NCI-H226 (cell line): ENCODE measurements at regions not wholly inside any gene's neighbourhood (a gene's known extent, or its start where the extent isn't known, plus 50 kb on each side); places are given as distances from the start of the nearest gene placed in this dataset.

Experiments
- DNase-seq: peaks from one replicate; pipeline ENCODE4 v3.0.0-alpha.2; 2015

DNA sequence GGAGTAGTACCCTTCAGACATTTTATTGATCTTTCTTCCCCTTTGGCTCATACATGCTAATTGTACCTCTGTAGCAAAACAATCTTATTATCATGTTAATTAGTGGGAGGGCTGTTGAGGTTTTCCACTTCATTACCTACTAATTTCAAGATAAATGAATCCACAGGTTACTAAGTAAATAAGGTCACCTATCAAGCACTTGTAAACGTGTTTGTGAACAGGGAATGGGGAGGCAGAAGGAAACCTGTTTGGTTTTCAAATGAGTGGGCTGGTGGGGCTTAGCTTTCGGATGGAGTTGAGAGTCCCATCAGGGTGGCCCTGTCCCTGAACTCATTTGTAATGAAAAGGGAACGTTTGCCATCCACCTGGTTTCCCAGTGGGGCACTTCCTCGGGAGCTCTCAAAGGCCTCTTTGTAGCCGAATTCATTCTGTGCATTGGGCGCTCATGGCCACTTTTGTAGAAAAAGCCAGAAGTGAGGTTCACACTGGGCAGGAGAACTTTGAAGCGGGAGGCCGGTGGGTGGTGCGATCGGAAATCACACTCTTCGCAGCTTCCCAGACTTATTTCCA lies 419.8 kb upstream of the NR2F2 start:
- DNase-seq, result no peak

DNA sequence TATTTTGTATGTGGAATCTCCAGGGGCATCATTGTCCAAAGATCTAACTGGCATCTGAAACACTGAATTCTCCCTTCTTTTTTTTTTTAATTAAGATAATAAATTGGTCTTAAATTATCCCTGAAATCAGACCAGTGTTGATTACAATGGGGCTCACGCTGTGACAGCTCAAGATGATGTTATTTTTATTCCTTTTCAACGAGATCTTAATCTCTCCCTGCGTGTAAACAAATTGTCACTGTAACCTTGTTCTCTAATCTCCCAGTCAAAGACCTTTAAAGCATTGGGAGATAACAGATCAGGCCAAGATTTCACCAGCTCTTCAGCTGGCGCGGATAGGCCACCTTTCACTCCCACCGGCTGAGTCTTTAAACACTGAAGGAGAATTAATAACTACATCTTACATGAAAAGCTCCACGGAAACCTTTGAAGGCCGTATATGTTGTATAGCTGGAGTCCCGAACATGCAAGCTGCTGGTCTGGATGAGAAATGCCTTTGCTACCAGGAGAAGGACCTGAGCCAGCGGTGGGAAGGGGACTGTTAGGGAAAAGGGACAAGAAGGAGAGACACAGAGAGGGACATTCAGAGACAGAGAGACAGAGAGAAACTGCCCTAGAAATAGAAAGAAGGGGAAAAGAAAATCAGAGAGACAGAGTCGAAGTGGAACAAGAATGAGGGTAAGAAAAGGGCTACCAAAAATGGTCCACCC lies 418.8 kb upstream of the NR2F2 start:
- DNase-seq, result no peak

DNA sequence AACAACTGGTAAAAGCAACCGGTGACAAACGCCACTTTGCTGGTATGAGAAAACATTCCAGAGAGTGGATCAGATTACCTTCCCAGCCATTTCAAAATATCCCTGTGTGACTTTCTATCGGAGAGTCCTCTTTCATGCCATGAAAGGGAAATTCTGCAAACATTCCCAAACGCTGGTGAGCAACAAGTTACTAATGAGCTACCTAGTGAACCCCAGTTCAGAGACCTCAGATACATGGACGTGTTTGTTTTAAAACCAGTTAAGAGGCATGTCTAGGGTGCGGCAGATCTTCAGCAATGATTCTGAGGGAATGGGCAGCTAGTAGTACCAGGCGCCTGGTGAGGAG lies 418.2 kb upstream of the NR2F2 start:
- DNase-seq, result no peak

DNA sequence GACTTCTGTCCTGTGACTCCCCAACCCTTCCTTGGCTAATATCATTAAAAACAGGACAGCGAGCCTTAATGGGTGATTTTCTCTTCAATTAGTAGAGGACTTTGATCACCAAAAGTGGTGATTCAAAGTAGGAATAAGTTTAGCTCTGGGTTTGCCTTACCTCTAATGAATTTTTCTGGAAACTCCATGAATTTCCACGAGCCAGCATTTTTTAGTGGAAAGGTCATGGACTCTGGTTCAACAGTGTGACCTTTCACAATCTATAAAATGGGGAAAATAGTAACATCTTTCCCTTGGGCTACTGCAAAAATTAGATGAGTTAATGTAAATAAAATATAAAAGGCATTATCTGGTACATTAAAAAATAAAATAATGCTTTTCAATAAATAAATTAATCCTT lies 417.8 kb upstream of the NR2F2 start:
- no peak for DNase-seq

DNA sequence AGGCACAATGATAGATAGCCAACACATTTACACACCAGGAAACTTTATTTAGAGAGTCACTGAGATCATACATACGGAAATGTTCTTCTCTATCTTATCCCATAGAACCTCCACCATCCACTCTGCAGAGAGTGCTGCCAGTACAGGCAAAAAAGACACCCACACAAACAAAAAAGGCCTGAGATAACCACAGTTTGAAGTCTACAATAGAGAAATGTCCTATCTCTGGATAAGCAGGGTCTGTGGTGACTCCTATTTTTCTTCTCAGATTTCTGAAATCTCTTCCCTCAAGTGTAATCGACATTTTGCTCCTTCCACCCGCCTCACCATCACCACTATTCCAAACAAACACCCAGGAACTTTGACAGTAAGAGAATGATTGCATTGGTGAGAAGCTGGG lies 413.9 kb upstream of the NR2F2 start:
- no peak for DNase-seq

DNA sequence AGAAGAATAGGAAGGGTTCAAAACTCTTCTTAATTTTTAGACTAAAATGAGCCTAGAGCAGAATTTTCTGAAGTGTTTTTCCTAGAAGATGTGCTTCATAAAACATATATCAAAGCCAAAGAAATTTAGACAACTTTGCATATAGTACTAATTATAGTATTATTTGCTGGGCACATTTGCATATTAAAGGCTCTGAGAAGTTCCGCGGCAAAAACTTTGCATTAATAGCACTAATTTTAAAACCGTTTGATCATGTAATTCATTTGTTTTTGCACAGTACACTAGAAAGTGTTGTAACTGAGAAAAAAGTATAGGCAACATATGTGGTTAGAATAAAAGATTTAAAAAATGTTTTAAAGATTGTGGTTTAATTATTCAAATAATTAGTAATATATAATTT lies 412.0 kb upstream of the NR2F2 start:
- DNase-seq, result no peak

DNA sequence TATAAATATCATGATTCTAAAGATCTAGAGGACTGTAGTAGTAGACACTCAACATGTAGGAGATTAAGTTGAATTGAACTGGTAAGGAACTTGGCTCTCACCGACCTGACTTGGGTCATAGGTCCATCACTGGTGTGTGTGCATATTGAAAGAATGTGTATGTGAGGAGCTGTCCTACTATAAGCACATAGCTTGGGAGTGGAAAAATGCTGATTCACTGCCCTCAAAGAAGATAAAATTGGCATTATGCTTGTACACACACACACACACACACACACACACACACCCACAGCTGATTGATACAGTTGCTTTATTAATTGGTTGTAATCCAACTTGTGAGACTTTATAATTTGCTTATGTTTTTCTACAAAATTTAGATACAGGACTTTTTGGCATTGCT lies 411.0 kb upstream of the NR2F2 start:
- DNase-seq, result peak; percentile 23

DNA sequence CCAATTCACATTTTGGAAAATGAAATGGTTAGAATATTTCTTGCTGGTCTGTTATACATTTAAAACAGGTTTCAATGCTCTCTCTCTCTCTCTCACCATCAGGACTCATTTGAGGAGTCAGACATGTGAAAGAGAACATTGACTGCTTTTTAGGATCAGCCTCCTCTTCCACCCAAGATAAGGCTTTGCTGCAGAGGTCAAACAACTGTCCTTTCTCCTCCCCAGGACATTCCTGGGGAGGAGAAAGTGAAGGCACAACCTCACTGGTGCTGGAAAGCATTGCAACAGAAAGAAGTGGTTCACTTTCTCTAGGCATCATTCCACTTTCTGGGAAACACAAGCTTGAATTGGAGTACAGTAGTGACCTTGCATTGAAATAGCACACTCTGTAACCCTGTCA lies 409.1 kb upstream of the NR2F2 start:
- DNase-seq, result no peak

DNA sequence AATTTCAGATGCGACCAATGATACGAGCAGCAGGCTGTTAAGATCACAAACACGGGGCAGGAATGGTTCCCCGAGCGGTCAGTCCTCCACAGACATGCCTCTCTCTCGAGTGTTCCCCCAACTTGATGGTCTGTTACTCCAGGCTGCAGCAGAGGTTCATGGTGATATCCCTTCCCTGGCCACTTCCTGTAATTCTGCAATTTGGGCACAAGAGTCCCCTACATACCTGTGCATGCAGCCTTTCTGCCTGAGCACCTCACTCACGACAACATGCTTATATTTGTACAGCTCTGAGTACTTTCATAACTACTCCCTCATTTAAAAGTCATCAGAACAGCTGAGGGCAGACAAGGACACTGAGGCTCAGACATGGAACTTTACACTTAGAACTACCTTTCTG lies 408.1 kb upstream of the NR2F2 start:
- DNase-seq, result no peak

DNA sequence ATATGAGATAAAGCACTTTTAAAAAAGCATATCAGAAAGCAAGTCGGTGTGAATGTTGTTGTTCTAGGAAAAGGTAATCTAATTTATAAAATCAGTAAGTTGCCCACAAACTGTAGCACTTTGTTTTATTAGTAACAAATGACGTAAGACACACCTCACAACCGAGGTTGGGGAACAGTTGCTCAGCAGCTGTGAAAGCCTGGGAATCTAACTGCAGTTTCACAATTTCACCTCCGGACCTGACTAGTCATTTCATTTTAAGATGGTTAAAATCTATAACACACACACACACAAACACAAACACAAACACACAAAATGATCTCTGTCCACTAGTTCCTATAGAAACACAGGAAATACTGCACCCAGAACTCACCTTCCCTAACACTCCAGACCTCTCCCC lies 406.7 kb upstream of the NR2F2 start:
- DNase-seq, result no peak

DNA sequence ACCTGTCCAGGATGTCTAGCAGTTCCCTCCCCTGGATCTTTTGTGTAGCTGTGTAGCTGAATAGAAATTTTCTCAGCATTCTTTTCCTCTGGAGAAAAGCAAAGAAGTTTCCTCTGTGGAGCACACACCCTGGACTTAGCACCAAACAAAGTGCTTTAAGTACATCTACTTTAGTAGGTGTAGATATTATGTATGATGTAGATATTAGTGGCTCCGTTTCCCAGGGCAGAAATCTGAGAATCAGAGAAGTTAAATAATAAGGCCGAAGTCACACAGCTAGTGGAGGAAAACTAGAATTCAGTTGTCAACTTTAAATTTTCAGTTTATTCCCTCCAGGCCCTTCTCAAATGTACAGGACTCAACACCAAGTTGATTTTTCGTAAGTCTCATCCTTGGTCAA lies 401.7 kb upstream of the NR2F2 start:
- DNase-seq, result no peak

DNA sequence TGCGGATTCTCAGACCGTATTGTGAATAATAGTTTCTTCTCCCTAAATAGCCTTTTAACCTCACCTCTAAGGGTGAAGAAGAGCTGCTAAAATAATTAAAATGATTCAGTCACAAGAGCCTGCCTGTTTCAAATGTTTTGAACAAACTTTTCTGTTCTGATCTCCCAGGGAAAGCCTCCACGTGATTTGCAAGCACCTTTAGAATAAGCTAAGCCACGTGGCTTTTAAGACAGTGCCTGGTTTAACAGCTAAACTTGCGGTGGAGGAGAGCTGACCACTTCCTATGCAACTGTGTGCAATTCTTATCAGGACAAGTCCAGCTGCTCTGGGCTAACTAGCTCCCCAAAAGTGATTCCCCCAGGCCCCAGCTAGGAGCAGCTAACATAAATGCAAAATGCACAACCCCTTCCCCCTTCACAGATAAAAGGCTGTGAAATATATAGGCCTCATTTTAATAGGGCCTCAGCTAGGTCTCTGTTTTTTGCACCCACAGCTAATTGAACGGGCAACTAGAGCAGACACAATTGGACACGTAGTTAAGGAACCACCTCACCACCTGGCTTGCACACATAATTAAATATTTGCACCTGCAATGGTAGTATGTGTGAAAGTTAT lies 401.2 kb upstream of the NR2F2 start:
- no peak for DNase-seq

DNA sequence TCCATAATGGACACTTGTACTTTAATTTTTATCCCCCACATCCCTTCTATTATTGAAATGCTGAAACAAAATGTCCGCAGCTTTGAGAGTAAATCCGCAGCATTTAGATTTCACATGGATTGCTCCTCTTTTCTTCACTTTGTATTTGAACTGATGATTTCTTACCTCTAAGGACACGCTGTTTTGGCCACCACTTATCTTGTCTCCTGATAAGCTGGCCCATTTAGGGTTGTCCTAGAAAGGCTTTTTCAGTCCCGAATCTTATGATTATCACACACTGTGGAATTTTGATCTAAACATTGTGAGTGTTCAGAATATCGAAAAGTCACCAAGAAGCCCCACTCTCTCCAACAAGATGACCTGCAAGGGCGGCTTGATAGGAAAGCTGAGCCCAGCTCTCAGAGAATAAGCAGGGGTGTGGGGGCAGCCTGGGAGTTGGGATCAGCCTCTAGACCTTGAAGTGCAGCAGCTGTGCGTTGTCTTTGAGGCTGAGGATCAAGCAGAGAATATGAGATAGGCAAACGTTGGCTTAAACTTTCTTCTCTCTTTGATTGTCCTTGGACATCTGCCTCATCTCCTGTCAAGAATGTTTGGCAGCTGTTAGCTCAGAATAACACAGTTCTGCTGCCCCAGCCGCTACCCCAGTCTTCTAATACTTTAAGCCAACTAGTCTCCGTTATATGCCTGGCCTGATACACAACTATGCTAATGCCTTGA lies 399.7 kb upstream of the NR2F2 start:
- no peak for DNase-seq

DNA sequence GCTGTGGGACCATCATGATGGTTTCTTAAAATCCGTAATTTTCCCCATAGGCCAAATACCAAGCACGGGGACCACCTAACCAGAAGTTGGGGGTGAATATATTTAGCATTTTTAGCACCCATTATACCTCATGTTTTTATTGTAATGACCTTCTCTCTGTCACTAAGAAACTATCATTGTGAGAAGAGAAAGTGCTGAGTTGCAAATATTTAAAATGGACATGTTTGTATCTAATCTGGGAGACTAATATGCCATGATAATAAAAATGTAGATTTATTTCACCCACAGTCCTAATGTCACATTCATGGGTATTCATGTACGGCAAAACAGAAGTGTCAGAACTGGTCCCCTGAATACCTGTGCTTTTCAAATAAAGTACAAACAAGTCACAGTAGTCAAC lies 398.9 kb upstream of the NR2F2 start:
- no peak for DNase-seq

DNA sequence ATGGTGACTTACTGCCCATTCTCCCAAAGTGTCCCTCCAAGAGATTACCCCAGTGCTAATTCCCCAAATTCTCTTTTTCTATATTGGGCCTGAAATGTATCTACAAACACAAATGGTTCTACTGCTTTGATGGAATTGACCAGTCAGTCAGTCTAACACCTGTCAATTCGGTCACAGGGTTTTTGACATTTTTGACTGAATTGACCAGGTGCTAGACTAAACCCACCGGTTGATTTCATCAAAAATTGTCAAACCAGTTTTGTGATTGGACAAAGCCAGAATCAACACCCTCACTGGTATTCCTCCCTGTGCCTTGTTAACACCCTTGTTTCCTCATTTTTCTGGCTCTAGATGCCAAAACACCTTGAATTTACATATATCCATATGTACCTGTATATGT lies 398.4 kb upstream of the NR2F2 start:
- DNase-seq, result no peak

DNA sequence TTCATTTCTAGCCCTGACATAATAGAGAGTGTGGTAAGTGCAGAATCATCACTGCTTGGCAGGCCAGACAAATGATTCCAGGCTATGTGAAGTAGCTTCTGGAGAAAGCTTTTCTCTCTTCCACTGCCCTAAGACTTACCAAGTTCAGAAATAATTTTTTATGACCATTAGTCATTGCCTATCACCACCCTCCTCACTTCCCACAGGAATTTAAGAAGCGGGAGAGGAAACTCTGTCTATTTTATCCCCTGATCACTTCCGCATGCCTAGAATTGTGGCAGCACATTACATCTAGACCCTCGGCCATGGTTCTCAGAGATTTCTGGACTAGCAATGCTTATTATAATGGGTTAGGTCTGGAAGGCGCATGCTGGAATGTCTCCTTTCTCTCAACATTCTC lies 397.8 kb upstream of the NR2F2 start:
- DNase-seq, result peak; percentile 29

DNA sequence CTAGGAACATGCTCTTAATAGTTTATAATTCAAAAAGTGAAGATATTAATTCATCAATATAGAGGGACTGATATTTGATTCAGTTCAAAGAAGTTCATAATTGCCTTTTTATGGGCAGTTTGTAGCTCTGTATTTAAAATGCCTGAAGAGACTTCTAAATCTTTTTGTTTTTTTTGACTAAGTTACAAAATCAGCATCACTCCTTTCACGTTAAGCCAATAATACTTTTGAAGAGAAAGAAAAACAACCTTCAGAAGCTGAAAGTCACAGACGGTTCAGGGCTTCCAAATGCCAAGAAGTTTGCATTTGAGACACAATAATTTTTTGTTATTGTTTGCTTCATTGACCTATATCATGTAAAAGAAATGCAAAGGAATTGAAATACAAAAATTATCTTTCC lies 394.6 kb upstream of the NR2F2 start:
- no peak for DNase-seq

DNA sequence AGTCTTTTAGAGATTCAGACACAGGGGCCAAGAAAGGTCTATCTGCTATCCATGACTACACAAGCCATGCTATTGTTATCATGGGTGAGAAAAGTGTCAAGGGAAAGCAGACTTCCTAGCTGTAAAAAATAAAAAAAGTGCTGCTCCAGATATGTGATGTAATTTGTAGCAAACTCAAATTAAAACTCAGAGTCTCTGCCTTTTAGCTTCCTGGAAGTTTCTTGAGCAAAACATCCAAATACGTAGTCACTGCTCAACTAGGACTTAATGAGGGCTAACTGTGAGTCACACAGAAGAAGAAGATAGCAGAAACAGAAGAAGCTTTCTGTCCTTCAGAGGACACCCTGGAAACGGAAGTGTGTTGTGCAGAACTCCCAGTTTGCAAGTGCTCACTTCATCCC lies 393.4 kb upstream of the NR2F2 start:
- DNase-seq, result no peak

DNA sequence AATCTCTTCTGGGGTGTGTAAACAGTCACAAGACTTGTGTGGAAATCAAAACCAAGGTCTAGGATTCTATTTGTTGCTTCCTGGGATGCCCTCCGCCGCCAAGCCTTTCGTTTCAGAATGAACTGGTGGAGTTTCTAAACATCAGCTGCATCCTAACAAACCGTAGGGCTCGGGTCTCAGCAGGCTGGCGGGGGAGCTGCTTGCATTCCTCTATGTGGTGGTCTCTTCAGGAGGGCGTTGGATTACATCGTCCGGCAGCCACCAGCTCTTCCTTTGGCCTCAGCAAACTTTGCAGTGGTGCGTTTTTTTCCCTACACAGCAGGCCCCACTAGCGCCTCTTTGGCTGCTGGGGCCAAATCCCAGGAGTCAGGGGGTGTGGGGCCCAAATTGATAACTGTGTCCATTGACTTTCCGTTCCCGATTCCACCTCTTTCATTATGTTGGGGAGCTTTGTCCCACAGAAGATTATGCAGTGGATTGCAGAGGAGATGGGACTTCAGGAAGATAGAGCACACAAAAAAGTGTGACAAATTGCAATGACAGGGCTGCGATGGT lies 390.0 kb upstream of the NR2F2 start:
- no peak for DNase-seq

DNA sequence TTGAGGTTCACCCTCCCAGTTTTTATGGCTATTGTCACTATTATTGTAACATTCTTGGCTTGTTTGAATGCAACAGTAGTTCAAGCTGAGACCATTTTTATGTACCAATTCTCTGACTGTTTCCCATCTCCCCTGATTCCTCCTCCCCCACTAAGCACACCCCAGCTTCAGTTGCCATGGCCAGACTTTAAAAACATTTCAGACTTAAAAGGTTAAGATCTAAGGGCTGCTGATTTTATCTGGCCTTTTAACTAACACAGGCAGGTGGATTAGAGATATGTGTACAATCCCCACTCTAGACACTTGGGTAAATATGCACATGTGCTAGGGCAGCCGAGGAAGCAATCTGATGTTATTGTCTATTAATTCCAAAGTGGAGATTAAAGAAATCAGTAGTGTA lies 386.3 kb upstream of the NR2F2 start:
- no peak for DNase-seq

DNA sequence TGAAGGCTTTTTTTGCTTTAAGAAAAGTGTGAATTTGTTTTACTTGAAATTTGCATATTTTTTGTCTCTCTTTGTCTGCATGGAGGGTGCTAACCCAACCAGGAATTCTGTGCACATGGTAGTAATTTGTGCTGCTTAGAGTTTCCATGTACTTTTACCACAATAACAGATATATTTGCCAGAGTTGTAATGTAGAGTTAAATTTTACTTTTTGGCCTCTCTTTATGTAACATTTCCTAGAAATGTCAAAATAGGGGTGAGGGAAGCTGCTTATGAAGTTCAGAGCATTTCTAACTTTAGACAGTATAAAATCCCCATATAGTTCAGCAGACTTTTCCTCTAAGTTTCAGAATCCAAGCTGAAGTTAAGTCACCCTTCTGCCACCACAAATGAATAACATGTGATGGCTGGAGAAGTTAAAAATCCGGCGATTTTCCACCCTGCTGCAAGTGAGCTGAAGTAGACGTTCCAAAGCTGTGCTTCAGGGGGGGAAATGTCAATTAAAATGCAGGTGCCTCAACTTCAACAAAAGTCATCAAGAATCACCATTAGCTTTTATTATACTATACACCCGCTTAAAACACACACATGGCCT lies 385.7 kb upstream of the NR2F2 start:
- no peak for DNase-seq

DNA sequence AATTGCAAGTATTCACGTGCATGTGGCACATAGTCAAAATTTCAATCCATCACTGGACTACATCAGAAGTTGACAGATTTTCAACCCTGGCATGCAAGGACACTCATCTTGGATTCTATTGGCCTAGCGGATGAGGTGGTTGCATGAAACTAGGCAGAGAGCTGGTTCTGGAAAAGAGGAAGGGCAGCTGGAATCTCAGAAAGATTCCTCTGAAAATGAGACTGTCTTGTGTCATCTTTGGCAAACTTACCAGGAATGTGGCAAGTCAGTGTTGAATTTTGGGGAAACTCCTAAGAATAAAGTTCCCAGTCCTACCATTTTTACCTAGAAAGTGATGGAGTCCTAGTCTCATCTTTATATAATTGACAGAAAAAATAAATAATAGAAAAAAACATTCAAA lies 384.3 kb upstream of the NR2F2 start:
- DNase-seq, result no peak

DNA sequence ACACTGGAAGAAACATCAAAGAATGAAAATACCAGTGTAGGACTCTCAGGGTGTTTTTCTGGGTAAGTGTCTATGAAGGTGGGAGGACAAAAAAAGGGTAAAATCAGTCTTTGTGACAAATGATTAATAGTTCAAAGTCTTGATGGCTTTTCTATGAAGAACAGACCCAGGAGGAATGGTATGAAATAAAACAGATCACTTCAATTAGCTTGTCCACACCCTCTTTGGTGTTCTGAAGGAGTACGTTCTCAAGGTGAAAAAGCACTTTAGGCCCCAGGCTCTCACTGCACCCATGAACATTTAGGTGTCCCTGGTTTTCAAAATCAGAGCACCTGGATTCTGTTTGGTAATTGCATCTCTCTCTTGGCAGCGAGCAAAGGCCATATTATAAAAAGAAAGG lies 383.6 kb upstream of the NR2F2 start:
- DNase-seq, result no peak

DNA sequence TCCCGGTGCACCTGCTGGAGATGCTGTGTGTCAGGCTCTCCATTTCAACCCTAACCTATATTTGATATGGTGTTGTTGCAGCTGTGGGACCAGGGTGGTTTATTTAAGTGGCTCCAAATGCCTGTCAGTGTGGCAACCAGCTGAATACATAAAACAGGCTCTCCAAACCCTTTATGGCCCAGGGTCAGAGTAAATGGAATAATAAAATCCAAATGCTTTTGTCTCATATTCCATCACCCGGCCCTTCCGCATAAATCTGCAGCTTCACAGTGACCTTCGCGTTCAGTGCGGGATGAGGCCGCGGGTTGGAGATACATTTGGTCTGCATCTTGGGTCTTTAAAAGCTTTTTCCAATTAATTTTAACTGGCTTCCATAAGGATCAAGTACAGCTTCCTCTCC lies 382.1 kb upstream of the NR2F2 start:
- DNase-seq, result no peak
